ENCODE measurements at regions not wholly inside any gene's neighbourhood (a gene's known extent, or its start where the extent isn't known, plus 50 kb on each side); places are given as distances from the start of the nearest gene placed in this dataset.
"Not testable (repeated sequence)": the region's sequence is repeated elsewhere in the genome, so short reads cannot be mapped to it uniquely, and the experiment has no call there.

DNA sequence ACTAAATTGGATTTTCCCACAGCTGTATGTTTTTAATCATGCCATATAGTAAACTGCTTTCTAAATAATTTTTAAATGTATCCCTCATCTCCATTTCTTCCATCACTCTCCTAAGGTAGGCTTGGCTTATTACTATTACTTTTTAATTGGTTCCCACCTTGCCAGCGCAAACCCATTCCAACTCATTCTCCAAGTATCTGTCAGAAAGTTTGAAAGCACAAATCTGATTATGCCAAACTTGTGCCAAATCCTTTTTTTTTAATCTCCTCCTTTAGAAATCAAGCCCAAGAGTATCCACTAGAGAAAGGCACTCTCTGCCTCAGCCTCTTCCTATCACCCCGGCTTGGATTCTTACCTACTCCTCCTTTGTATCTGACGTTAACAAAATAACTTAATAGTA lies 784.5 kb downstream of the TBL1XR1 start:
- DNase-seq, result no peak

GRCh38 chr3:176403531-176403930 lies 793.8 kb downstream of the TBL1XR1 start:
- no peak for DNase-seq

DNA sequence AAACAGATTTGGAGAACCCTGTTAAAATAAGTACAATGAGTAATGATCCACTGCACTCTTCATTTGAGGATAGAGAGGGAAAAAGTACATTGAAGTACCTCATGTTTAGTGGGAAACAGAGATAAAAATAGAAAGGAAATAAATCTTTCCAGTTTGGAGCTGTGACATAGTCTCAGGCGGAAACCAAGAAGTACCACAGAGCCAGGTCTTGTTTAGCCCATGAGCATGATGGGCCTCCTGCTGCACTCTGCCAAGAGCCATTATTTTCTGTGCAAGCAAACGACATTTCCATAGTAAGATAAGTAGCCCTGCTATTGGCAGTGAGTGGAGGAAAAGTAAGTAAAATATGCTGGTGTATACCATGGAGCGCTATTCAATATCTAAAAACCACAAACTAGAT lies 796.1 kb downstream of the TBL1XR1 start:
- DNase-seq, result no peak

DNA sequence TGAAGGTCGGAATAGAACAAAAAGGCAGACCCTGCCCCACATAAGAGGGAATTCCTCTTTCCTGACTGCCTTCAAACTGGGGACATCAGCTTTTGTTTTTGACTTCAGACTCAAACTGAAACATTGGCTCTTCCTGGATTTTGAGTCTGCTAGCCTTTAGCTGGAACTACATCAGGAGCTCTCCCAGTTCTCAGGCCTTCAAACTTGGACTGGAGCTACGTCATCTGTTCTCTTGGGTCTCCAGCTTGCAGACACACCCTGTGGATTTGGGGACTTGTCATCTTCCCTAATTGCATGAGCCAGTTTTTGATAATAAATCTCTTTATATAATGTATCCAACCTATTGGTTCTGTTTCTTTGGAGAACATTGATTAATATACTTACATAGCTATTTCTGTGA lies 798.1 kb downstream of the TBL1XR1 start:
- DNase-seq, result no peak

- DNase-seq, result no peak
These were observed 802.0 kb downstream of the TBL1XR1 start for GRCh38 chr3:176395240-176395639.

GRCh38 chr3:176378789-176379188 lies 818.5 kb downstream of the TBL1XR1 start:
- no peak for DNase-seq

DNA sequence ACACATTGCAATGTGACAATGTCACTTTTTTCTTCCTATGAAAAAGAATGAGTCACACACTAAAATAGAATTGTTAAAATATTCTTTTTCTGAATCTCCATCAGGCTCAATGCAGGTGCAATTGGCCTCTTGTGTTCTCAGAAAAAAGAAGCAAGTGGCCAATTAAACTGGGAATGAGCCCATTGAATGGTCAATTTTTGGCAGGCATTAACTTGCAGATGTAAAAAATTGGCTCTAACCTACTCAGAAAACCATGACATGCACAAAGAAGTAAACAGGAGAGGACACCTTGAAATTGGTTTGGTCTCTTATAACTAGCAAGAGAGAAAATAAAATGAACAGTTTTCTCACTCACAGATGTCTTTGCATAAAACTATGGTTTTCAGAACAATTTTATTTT lies 820.8 kb downstream of the TBL1XR1 start:
- DNase-seq, result no peak

DNA sequence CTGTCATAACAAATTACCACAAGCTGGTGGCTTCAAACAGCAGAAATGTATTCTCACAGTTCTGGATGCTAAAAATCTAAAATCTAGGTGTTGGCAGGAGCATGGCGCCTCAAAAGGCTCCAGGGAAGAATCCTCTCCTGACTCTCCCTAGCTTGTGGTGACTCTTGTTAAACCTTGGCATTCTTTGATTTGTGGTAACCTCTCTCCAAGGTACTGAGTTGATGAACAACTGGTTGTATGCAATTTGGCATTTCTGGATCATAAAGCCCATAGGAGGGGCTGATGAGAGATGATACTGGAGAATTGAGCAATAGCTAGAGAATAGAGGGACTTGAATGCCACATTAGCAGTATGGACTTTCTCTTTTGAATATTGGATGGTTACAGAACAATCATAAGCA lies 821.8 kb downstream of the TBL1XR1 start:
- DNase-seq, result no peak

- DNase-seq, result no peak
These were observed 835.0 kb downstream of the TBL1XR1 start for GRCh38 chr3:176362191-176362731.

DNA sequence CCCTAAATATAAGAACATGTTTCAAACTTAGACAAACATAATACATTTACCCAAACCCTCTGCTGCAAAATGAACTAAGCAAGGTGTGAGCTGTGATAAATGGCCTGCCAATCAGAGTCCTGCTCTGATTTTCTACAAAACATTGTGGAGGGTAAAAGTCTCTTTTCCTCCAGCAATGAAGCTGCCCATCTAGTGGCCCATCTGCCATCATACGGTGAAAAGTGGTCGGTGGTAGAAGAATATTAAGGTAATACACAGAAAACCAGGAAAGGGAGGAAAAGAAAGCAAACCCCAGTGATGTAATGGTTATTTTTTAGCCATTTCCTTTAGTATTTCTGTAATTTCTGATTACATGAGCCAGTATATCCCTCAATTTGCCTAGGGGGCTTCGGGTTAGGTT lies 838.1 kb downstream of the TBL1XR1 start:
- no peak for DNase-seq

DNA sequence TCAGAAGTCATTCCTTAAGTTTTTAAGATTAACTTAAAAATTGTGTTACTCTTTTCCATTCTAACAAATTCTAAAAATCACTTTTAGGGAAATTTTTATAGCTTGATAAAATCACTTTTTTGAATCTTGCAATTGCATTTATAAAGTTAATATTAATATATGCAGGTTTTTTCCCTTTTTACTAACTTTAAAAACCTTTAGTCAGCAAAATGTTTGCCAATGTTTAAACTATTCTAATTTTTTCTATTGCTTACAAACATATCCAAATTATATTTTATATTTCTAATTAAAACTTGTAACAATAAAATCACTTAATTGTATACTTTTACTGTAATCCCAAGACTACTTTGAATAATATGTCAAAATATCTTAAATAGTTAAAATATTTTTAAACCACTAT lies 839.4 kb downstream of the TBL1XR1 start:
- no peak for DNase-seq

- no peak for DNase-seq
These were observed 842.4 kb downstream of the TBL1XR1 start for GRCh38 chr3:176354843-176355242.

GRCh38 chr3:176352716-176353334 lies 844.5 kb downstream of the TBL1XR1 start:
- no peak for DNase-seq

GRCh38 chr3:176351408-176351807 lies 845.9 kb downstream of the TBL1XR1 start:
- DNase-seq, result no peak

- DNase-seq, result no peak
These were observed 847.6 kb downstream of the TBL1XR1 start for GRCh38 chr3:176349706-176350105.

GRCh38 chr3:176347424-176348146 lies 849.7 kb downstream of the TBL1XR1 start:
- DNase-seq, result no peak

DNA sequence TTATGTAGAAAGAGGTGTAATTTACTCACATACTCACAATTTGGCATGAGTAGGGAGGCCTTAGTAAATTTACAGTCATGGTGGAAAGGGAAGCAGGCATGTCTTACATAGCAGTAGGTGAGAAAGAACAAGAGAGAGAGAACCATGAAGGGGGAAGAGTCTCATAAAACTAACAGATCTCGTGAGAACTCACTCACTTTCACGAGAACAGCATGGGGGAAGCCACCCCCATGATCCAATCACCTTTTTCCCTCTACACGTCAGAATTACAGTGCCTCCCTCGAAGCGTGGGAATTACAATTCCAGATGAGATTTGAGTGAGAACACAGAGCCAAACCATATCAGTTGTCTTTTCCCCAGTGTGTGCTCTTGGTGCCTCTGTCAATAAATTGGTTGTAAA lies 855.3 kb downstream of the TBL1XR1 start:
- no peak for DNase-seq

DNA sequence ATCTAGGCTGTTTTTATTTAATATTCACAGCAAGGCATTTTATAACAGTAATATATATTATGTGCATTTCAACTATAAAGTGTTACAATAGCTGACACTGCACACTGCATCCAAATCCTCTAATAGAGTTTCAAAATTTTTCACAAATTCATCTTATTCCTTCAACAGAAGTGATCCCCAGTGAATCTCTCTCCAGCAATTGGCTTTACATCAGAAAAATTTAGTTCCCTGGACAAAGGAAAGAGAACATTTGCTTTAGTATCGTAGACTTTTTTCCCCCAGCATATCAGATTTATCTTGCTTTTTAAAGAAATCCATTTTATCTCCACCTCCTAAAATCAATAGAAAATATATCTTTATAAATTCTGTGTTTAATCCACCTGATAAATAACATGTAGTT lies 868.6 kb downstream of the TBL1XR1 start:
- no peak for DNase-seq

DNA sequence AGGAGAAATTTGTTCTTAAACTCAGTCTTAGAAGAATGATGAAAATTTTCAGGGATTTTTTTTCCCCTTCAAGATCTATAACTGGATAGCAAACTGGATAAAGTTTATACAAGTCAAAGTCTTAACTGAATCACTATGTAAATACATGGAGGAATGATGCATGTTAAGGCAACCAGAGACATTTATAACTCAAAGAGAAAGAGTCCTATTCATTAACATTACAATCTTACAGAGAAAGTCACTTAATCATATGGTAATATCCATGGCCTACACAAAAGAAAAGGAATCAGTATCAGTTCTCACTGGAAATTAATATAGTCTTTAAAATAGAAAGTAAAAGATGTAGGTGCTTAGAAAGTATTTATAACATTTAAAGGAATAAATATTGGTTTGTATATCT lies 869.1 kb downstream of the TBL1XR1 start:
- no peak for DNase-seq

- not testable (repeated sequence) for DNase-seq
These were observed 870.3 kb downstream of the TBL1XR1 start for GRCh38 chr3:176326894-176327490.

- not testable (repeated sequence) for DNase-seq
These were observed 875.8 kb downstream of the TBL1XR1 start for GRCh38 chr3:176321532-176321931.

GRCh38 chr3:176321099-176321498 lies 876.2 kb downstream of the TBL1XR1 start:
- no peak for DNase-seq

DNA sequence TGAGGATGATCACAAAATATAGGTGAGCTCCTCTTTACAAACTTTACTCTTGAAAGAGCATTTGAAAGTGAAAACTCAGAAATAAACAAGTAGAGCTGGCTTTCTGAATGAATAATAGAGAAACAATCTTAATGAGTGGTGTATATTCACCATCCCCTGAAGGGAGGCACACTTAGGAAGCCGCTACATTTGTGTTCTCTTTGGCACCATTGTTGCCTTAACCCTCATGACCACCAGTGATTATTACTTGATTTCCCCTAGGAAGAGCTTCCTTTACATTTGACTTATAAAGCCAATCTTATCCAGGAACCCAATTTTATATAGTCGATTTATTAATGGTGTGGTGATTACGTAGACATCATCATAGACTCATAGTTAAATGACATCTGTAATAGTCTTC lies 883.9 kb downstream of the TBL1XR1 start:
- DNase-seq, result no peak

DNA sequence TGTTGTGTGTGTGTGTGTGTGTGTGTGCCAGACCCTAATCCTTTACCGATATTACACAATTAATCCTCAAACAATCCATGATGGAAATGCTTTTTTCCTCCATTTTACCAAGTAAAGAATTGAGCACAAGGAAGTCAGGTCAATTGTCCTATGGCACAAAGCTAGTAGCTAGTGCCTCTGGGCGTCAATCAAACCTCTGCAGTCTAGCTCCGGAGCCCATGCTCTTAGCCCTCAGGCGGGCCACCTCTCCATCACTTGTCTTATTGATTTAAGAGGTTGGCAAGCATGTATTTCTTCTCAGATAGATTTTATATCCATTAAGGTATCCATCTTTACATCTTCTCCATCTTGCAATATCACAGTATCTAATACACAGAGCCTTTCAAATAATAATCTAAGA lies 886.6 kb downstream of the TBL1XR1 start:
- no peak for DNase-seq
